ENCODE measurements at regions not wholly inside any gene's neighbourhood (a gene's known extent, or its start where the extent isn't known, plus 50 kb on each side); places are given as distances from the start of the nearest gene placed in this dataset.
"Not testable (repeated sequence)": the region's sequence is repeated elsewhere in the genome, so short reads cannot be mapped to it uniquely, and the experiment has no call there.

- TF ChIP-seq CTCF (IDR thresholded peaks at IDR 0.05; ENCODE audit: insufficient read depth, low read depth, low read length, missing control alignments), result no peak
- no peak for DNase-seq (ENCODE audit: low read depth)
Observed at GRCh38 chr6:140160494-140160893, 786.0 kb upstream of the CITED2 start.

GRCh38 chr6:140156131-140156530 lies 781.7 kb upstream of the CITED2 start:
- no peak for DNase-seq (ENCODE audit: low read depth)
- TF ChIP-seq CTCF (IDR thresholded peaks at IDR 0.05; ENCODE audit: insufficient read depth, low read depth, low read length, missing control alignments), result no peak
- H3K4me3 ChIP-seq (ENCODE audit: low read length), result no peak overlapping the region

More at GRCh38 chr6:140160494-140160893, 786.0 kb upstream of the CITED2 start:
- no peak overlapping the region for H3K4me3 ChIP-seq (ENCODE audit: low read length)

- TF ChIP-seq CTCF (IDR thresholded peaks at IDR 0.05; ENCODE audit: insufficient read depth, low read depth, low read length, missing control alignments), result no peak
- H3K4me3 ChIP-seq (ENCODE audit: low read length), result no peak overlapping the region
- DNase-seq (ENCODE audit: low read depth), result no peak
Observed at GRCh38 chr6:140155451-140156126, 781.1 kb upstream of the CITED2 start.

GRCh38 chr6:140153703-140154102 lies 779.3 kb upstream of the CITED2 start:
- TF ChIP-seq CTCF (IDR thresholded peaks at IDR 0.05; ENCODE audit: insufficient read depth, low read depth, low read length, missing control alignments), result no peak
- no peak for DNase-seq (ENCODE audit: low read depth)
- no peak overlapping the region for H3K4me3 ChIP-seq (ENCODE audit: low read length)

- not testable (repeated sequence) for H3K4me3 ChIP-seq (ENCODE audit: low read length); DNase-seq (ENCODE audit: low read depth)
Observed at GRCh38 chr6:140147825-140148814, 773.7 kb upstream of the CITED2 start.

GRCh38 chr6:140140891-140141290 lies 766.4 kb upstream of the CITED2 start:
- no peak for TF ChIP-seq CTCF (IDR thresholded peaks at IDR 0.05; ENCODE audit: insufficient read depth, low read depth, low read length, missing control alignments)
- no peak for DNase-seq (ENCODE audit: low read depth)
- no peak overlapping the region for H3K4me3 ChIP-seq (ENCODE audit: low read length)

GRCh38 chr6:140138311-140139010 lies 764.0 kb upstream of the CITED2 start:
- no peak for DNase-seq (ENCODE audit: low read depth)
- no peak for TF ChIP-seq CTCF (IDR thresholded peaks at IDR 0.05; ENCODE audit: insufficient read depth, low read depth, low read length, missing control alignments)

More at GRCh38 chr6:140138311-140139010, 764.0 kb upstream of the CITED2 start:
- no peak overlapping the region for H3K4me3 ChIP-seq (ENCODE audit: low read length)

Measured in epithelial cell of esophagus (primary cell).